ENCODE measurements at regions not wholly inside any gene's neighbourhood (a gene's known extent, or its start where the extent isn't known, plus 50 kb on each side); places are given as distances from the start of the nearest gene placed in this dataset.

- Mint-ChIP-seq H3K4me1 (no peaks in the 10 kb centered on the region), H3K9me3 (ENCODE audit: insufficient read depth) (no peaks in the 10 kb centered on the region), H3K4me3 (no peak overlapping the region), H3K27ac (no peak overlapping the region), H3K27me3 (no peaks in the 10 kb centered on the region)
- H3K9me3 ChIP-seq (ENCODE audit: control extremely low read depth in 1 of 3, control insufficient read depth in 2 of 3, insufficient read depth in 1 of 3, low read length in 2 of 3): no peaks in the 10 kb centered on the region
- ChIA-PET CTCF (no interaction called here), POLR2A (no interaction called here)
- intact Hi-C loops (cut with micrococcal nuclease): no loop called here
- no peaks in the 10 kb centered on the region for H3K27me3 ChIP-seq (replicated peaks in 1 of 4; ENCODE audit: control extremely low read depth in 1 of 4, control insufficient read depth in 3 of 4, insufficient read depth in 4 of 4, low read length in 3 of 4)
- H2AFZ ChIP-seq (ENCODE audit: insufficient read depth, low read depth, low read length, poor library complexity, severe bottlenecking): no peak overlapping the region
- no peaks in the 10 kb centered on the region for H3K36me3 ChIP-seq (replicated peaks in 1 of 2; ENCODE audit: control extremely low read depth in 1 of 2, control insufficient read depth in 1 of 2, extremely low read depth in 1 of 2, insufficient read depth in 2 of 2, low read length in 1 of 2)
- no peak overlapping the region for H3K27ac ChIP-seq (ENCODE audit: low read length in 2 of 2)
- no peak overlapping the region for H3K4me3 ChIP-seq (ENCODE audit: control extremely low read depth in 1 of 5, extremely low read depth in 1 of 5, insufficient read depth in 1 of 5, low read depth in 2 of 5, low read length in 4 of 5)
- no peak for DNase-seq
- no peaks in the 10 kb centered on the region for H3K4me1 ChIP-seq (ENCODE audit: control insufficient read depth in 2 of 2, insufficient read depth in 2 of 2, low read length in 2 of 2)
- no peaks in the 10 kb centered on the region for H3K79me2 ChIP-seq (ENCODE audit: control insufficient read depth, insufficient read depth, low read length)
- ATAC-seq (ENCODE audit: low read depth): no peak
- H3K9ac ChIP-seq (ENCODE audit: low read length): no peak overlapping the region
- no peaks in the 10 kb centered on the region for H4K20me1 ChIP-seq (ENCODE audit: control insufficient read depth, insufficient read depth, low read length, poor library complexity, severe bottlenecking)
- 83% methylated on average over 1 of the region's 4 CpGs for WGBS (ENCODE audit: insufficient coverage)
- no peak overlapping the region for H3K4me2 ChIP-seq (replicated peaks; ENCODE audit: low read depth, low read length, poor library complexity, severe bottlenecking)
- TF ChIP-seq EZH2 (IDR thresholded peaks at IDR 0.05; ENCODE audit: borderline replicate concordance, insufficient read depth, low read depth, low read length, poor library complexity, severe bottlenecking) (no peak), CTCF (IDR thresholded peaks at IDR 0.05) (no peak)
Measured at GRCh38 chr2:223117533-223117932, 65.5 kb downstream of the KCNE4 start.

- Mint-ChIP-seq H3K9me3 (ENCODE audit: insufficient read depth) (no peaks in the 10 kb centered on the region), H3K27ac (no peak overlapping the region), H3K27me3 (peaks cover 3% of the 10 kb centered on the region), H3K4me3 (no peak overlapping the region), H3K4me1 (no peaks in the 10 kb centered on the region)
- intact Hi-C loops (cut with micrococcal nuclease): no loop called here
- Histone ChIP-seq H3K27ac (ENCODE audit: low read length in 2 of 2) (no peak overlapping the region), H3K4me2 (replicated peaks; ENCODE audit: low read depth, low read length, poor library complexity, severe bottlenecking) (no peak overlapping the region), H3K4me1 (ENCODE audit: control insufficient read depth in 2 of 2, insufficient read depth in 2 of 2, low read length in 2 of 2) (no peaks in the 10 kb centered on the region), H2AFZ (ENCODE audit: insufficient read depth, low read depth, low read length, poor library complexity, severe bottlenecking) (no peak overlapping the region), H3K36me3 (replicated peaks in 1 of 2; ENCODE audit: control extremely low read depth in 1 of 2, control insufficient read depth in 1 of 2, extremely low read depth in 1 of 2, insufficient read depth in 2 of 2, low read length in 1 of 2) (no peaks in the 10 kb centered on the region), H3K27me3 (replicated peaks in 1 of 4; ENCODE audit: control extremely low read depth in 1 of 4, control insufficient read depth in 3 of 4, insufficient read depth in 4 of 4, low read length in 3 of 4) (no peaks in the 10 kb centered on the region), H3K9ac (ENCODE audit: low read length) (no peak overlapping the region), H3K79me2 (ENCODE audit: control insufficient read depth, insufficient read depth, low read length) (no peaks in the 10 kb centered on the region), H4K20me1 (ENCODE audit: control insufficient read depth, insufficient read depth, low read length, poor library complexity, severe bottlenecking) (no peaks in the 10 kb centered on the region), H3K4me3 (ENCODE audit: control extremely low read depth in 1 of 5, extremely low read depth in 1 of 5, insufficient read depth in 1 of 5, low read depth in 2 of 5, low read length in 4 of 5) (no peak overlapping the region), H3K9me3 (ENCODE audit: control extremely low read depth in 1 of 3, control insufficient read depth in 2 of 3, insufficient read depth in 1 of 3, low read length in 2 of 3) (no peaks in the 10 kb centered on the region)
- no peak for ATAC-seq (ENCODE audit: low read depth)
- TF ChIP-seq EZH2 (IDR thresholded peaks at IDR 0.05; ENCODE audit: borderline replicate concordance, insufficient read depth, low read depth, low read length, poor library complexity, severe bottlenecking) (no peak), CTCF (IDR thresholded peaks at IDR 0.05) (no peak)
- no peak for DNase-seq
- ChIA-PET POLR2A (no interaction called here), CTCF (no interaction called here)
- WGBS (ENCODE audit: insufficient coverage): no CpG with 5 or more reads among the region's 1 CpG
Measured at GRCh38 chr2:223121283-223121682, 69.3 kb downstream of the KCNE4 start.

Data from B cell (primary cell).